ENCODE measurements at regions not wholly inside any gene's neighbourhood (a gene's known extent, or its start where the extent isn't known, plus 50 kb on each side); places are given as distances from the start of the nearest gene placed in this dataset.

DNA sequence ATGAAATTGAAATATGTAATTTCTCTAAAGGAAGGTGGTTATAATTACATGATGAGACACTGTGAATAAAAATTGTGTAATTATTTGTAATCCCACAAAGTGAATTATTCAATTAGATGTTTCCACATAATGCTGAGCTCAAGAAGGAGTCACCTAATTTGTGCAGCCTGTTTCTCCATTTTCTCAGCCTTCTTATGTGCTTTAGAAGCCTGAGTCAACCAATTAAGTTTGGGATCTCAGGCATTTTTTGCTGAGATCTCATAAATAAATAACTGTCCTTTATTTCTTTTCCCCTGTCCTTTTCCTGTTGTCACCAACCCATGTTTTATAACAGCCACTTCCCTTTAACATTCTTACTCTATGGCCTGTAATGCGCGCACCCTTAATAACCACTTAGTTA lies 506.5 kb upstream of the SEMA3D start:
- TF ChIP-seq SUZ12 (IDR thresholded peaks at IDR 0.05; ENCODE audit: extremely low read depth, insufficient read depth, insufficient read length) (no peak), ZNF274 (IDR thresholded peaks at IDR 0.05; ENCODE audit: low read depth, low read length) (no peak), YY1 (IDR thresholded peaks at IDR 0.05; ENCODE audit: insufficient read depth, insufficient read length) (no peak)
